ENCODE measurements at regions not wholly inside any gene's neighbourhood (a gene's known extent, or its start where the extent isn't known, plus 50 kb on each side); places are given as distances from the start of the nearest gene placed in this dataset.

DNA sequence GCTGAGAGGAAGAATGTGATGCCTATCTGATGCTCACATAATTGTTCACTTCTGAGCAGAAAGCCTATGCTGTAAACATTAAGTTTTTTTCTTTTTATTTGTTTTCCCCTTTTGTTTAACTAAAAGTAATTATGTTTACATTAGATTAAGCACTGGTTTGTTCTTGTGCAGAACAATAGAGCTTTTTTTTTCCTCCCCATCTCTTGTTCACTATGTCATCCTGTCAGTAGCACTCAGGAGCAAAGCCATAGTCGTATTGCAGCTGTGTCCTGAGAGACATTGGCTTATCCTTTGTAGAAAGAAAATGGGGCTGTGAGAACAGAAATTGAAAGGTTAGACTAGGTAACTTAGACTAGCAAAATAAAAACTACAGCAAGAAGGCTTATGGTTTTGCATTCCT is 301.8 kb upstream of the RAG2 start:
- TF ChIP-seq POLR2A (IDR thresholded peaks at IDR 0.05), result no peak
- TF ChIP-seq, protein P1, sequence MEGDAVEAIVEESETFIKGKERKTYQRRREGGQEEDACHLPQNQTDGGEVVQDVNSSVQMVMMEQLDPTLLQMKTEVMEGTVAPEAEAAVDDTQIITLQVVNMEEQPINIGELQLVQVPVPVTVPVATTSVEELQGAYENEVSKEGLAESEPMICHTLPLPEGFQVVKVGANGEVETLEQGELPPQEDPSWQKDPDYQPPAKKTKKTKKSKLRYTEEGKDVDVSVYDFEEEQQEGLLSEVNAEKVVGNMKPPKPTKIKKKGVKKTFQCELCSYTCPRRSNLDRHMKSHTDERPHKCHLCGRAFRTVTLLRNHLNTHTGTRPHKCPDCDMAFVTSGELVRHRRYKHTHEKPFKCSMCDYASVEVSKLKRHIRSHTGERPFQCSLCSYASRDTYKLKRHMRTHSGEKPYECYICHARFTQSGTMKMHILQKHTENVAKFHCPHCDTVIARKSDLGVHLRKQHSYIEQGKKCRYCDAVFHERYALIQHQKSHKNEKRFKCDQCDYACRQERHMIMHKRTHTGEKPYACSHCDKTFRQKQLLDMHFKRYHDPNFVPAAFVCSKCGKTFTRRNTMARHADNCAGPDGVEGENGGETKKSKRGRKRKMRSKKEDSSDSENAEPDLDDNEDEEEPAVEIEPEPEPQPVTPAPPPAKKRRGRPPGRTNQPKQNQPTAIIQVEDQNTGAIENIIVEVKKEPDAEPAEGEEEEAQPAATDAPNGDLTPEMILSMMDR (IDR thresholded peaks at IDR 0.05), result no peak
- no peak overlapping the region for H3K4me3 ChIP-seq
- DNase-seq, result no peak
- no peaks in the 10 kb centered on the region for H3K27me3 ChIP-seq
- H3K27ac ChIP-seq, result no peak overlapping the region
- no peaks in the 10 kb centered on the region for H3K4me1 ChIP-seq
- intact Hi-C loops (cut with DNase I; ENCODE audit: low total_unique reads), result no loop called here
- H3K9me3 ChIP-seq, result no peaks in the 10 kb centered on the region
- H3K36me3 ChIP-seq, result no peaks in the 10 kb centered on the region

GRCh38 chr11:36890841-36891240 is 292.8 kb upstream of the RAG2 start:
- H3K36me3 ChIP-seq, result no peaks in the 10 kb centered on the region
- DNase-seq, result no peak
- intact Hi-C loops (cut with DNase I; ENCODE audit: low total_unique reads), result no loop called here
- H3K27me3 ChIP-seq, result no peaks in the 10 kb centered on the region
- TF ChIP-seq, protein P1 (IDR thresholded peaks at IDR 0.05), result no peak
- no peak for TF ChIP-seq POLR2A (IDR thresholded peaks at IDR 0.05)
- no peak overlapping the region for H3K27ac ChIP-seq
- H3K4me1 ChIP-seq, result no peaks in the 10 kb centered on the region
- H3K9me3 ChIP-seq, result no peaks in the 10 kb centered on the region
- no peak overlapping the region for H3K4me3 ChIP-seq

DNA sequence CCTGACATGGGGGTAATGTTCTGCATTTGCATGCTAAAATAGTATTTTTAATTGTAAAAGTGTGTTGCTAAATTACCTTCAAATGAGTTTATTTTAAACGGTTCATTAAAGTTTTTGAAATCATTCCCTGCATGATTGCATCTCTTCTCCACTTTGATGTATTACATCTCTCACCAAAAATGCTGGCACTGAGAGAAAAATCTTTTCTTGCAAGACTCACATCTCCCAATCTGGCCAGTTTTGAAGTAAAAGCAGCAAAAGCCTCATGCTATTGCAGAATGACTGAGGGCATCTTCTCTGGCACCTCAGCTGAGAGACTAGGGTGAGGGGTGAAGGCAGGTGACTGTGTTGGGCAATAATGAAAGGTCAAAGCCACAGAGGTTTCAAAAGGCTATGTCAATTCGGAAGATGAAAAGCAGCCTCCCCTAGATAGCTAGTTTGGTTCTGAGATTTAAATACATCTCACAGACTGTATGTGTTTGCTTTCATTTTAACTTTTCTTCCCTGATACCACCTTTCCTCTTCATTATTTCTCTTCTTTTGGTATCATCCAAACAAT is 292.2 kb upstream of the RAG2 start:
- Histone ChIP-seq H3K36me3 (no peaks in the 10 kb centered on the region), H3K27ac (no peak overlapping the region), H3K27me3 (no peaks in the 10 kb centered on the region), H3K9me3 (no peaks in the 10 kb centered on the region), H3K4me1 (no peaks in the 10 kb centered on the region), H3K4me3 (no peak overlapping the region)
- TF ChIP-seq, protein P1 (IDR thresholded peaks at IDR 0.05), result no peak
- no peak for TF ChIP-seq POLR2A (IDR thresholded peaks at IDR 0.05)
- no peak for DNase-seq
- intact Hi-C loops (cut with DNase I; ENCODE audit: low total_unique reads), result no loop called here

DNA sequence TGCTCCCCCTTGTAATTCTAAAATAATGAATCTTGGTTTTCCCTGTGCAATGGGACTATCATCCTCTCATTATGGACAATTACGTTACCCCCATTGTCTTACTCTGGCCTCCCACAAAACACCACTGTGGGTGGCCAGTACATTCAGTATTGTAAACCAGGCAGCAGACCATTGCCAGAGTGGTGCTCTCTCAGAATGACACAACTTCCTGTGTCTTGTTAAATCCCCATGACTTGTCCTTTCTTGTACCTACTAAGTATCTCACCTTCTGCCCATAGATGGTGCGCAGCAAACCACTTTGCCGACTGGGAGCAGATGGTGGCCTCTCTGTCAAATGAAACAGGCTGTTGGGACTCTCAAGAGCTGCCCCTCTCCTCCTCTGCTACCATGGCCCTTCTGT is 287.1 kb upstream of the RAG2 start:
- TF ChIP-seq POLR2A (IDR thresholded peaks at IDR 0.05), result no peak
- TF ChIP-seq, protein P1 (IDR thresholded peaks at IDR 0.05), result no peak
- intact Hi-C loops (cut with DNase I; ENCODE audit: low total_unique reads), result no loop called here
- no peak overlapping the region for H3K4me3 ChIP-seq
- no peaks in the 10 kb centered on the region for H3K36me3 ChIP-seq
- no peak overlapping the region for H3K27ac ChIP-seq
- no peaks in the 10 kb centered on the region for H3K9me3 ChIP-seq
- no peak for DNase-seq
- H3K4me1 ChIP-seq, result no peaks in the 10 kb centered on the region
- no peaks in the 10 kb centered on the region for H3K27me3 ChIP-seq

GRCh38 chr11:36878737-36879136 is 280.7 kb upstream of the RAG2 start:
- Histone ChIP-seq H3K27ac (no peak overlapping the region), H3K9me3 (no peaks in the 10 kb centered on the region), H3K4me1 (no peaks in the 10 kb centered on the region), H3K36me3 (no peaks in the 10 kb centered on the region), H3K27me3 (no peaks in the 10 kb centered on the region), H3K4me3 (no peak overlapping the region)
- DNase-seq, result no peak
- intact Hi-C loops (cut with DNase I; ENCODE audit: low total_unique reads), result no loop called here
- TF ChIP-seq, protein P1 (IDR thresholded peaks at IDR 0.05), result no peak
- TF ChIP-seq POLR2A (IDR thresholded peaks at IDR 0.05), result no peak

All from uterus (tissue), 3 donors.